ENCODE measurements at regions not wholly inside any gene's neighbourhood (a gene's known extent, or its start where the extent isn't known, plus 50 kb on each side); places are given as distances from the start of the nearest gene placed in this dataset.

GRCh38 chr5:57608542-57608941 lies 125.9 kb upstream of the ACTBL2 start:
- TF ChIP-seq, protein P1, sequence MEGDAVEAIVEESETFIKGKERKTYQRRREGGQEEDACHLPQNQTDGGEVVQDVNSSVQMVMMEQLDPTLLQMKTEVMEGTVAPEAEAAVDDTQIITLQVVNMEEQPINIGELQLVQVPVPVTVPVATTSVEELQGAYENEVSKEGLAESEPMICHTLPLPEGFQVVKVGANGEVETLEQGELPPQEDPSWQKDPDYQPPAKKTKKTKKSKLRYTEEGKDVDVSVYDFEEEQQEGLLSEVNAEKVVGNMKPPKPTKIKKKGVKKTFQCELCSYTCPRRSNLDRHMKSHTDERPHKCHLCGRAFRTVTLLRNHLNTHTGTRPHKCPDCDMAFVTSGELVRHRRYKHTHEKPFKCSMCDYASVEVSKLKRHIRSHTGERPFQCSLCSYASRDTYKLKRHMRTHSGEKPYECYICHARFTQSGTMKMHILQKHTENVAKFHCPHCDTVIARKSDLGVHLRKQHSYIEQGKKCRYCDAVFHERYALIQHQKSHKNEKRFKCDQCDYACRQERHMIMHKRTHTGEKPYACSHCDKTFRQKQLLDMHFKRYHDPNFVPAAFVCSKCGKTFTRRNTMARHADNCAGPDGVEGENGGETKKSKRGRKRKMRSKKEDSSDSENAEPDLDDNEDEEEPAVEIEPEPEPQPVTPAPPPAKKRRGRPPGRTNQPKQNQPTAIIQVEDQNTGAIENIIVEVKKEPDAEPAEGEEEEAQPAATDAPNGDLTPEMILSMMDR (IDR thresholded peaks at IDR 0.05; ENCODE audit: insufficient read depth, low read depth, low read length) = no peak
- no peak for TF ChIP-seq EZH2 (IDR thresholded peaks at IDR 0.05; ENCODE audit: insufficient read depth, low read length)
